CD14-positive monocyte (primary cell): ENCODE measurements at regions not wholly inside any gene's neighbourhood (a gene's known extent, or its start where the extent isn't known, plus 50 kb on each side); places are given as distances from the start of the nearest gene placed in this dataset.

Experiments
- DNase-seq, 3 donors: peaks; one replicate each; pipeline ENCODE4 v3.0.0-alpha.2; 2011 to 2022
- H2AFZ ChIP-seq: 2 replicates; pipeline ENCODE4 v1.6.0; 2012; ENCODE audit warnings: mild to moderate bottlenecking, low read depth, low read length, inconsistent platforms; ENCODE audit not compliant: insufficient read depth, poor library complexity, severe bottlenecking
- H3K27ac ChIP-seq, 2 donors: 1 replicate in 1 of 2; 2 replicates in 1 of 2; pipeline ENCODE4 v1.5.1; 2012 to 2013; ENCODE audit warnings: low read length in 2 of 2, control low read depth in 1 of 2, inconsistent platforms in 1 of 2, low read depth in 1 of 2, mild to moderate bottlenecking in 1 of 2
- H3K27me3 ChIP-seq, 2 donors: one replicate each; pipeline versions ENCODE4 v1.6.0 to v1.6.1; 2011 to 2013; ENCODE audit warnings: low read length in 2 of 2; ENCODE audit not compliant: control insufficient read depth in 2 of 2, insufficient read depth in 2 of 2
- H3K36me3 ChIP-seq, 2 donors: replicated peaks in 1 of 2; 1 replicate in 1 of 2; 2 replicates in 1 of 2; pipeline versions ENCODE4 v1.5.1 to v1.6.1; 2012 to 2013; ENCODE audit warnings: low read length in 2 of 2, control low read depth in 1 of 2, inconsistent platforms in 1 of 2, mild to moderate bottlenecking in 1 of 2; ENCODE audit not compliant: insufficient read depth in 2 of 2, control insufficient read depth in 1 of 2
- H3K4me1 ChIP-seq, 2 donors: 1 replicate in 1 of 2; 2 replicates in 1 of 2; pipeline versions ENCODE4 v1.5.1 to v1.6.1; 2012 to 2013; ENCODE audit warnings: low read length in 2 of 2, control low read depth in 1 of 2, inconsistent platforms in 1 of 2, mild to moderate bottlenecking in 1 of 2, moderate library complexity in 1 of 2; ENCODE audit not compliant: insufficient read depth in 2 of 2, control insufficient read depth in 1 of 2
- H3K4me2 ChIP-seq: replicated peaks from 2 replicates; pipeline ENCODE3; 2012; ENCODE audit warnings: low read length, moderate library complexity, mild to moderate bottlenecking; ENCODE audit not compliant: poor library complexity, severe bottlenecking; ENCODE audit errors: extremely low read depth
- H3K4me3 ChIP-seq, 3 experiments: fragments of 200-600 bp in 1 of 3; sonication (generic) in 1 of 3; replicated peaks in 1 of 3; 1 replicate in 2 of 3; 2 replicates in 1 of 3; pipeline ENCODE4 v1.5.1; 2011 to 2013; ENCODE audit warnings: low read length in 3 of 3, mild to moderate bottlenecking in 3 of 3, control low read depth in 2 of 3, low read depth in 2 of 3, inconsistent platforms in 1 of 3, moderate library complexity in 1 of 3
- H3K79me2 ChIP-seq: 2 replicates; pipeline ENCODE4 v1.6.0; 2012; ENCODE audit warnings: mild to moderate bottlenecking, control low read depth, inconsistent platforms, low read length, moderate library complexity; ENCODE audit not compliant: insufficient read depth
- H3K9ac ChIP-seq: 2 replicates; pipeline ENCODE4 v1.6.0; 2017; ENCODE audit warnings: low read length, mild to moderate bottlenecking; ENCODE audit not compliant: insufficient read depth, poor library complexity, severe bottlenecking
- H3K9me3 ChIP-seq, 2 donors: replicated peaks in 1 of 2; 1 replicate in 1 of 2; 2 replicates in 1 of 2; pipeline versions ENCODE4 v1.5.1 to v1.6.1; 2012 to 2013; ENCODE audit warnings: low read length in 2 of 2, control low read depth in 1 of 2; ENCODE audit not compliant: control insufficient read depth in 1 of 2, insufficient read depth in 1 of 2
- H4K20me1 ChIP-seq: 2 replicates; pipeline ENCODE4 v1.6.0; 2012; ENCODE audit warnings: mild to moderate bottlenecking, low read length, control low read depth, moderate library complexity; ENCODE audit not compliant: insufficient read depth
- H3K27ac Mint-ChIP-seq, 7 donors: one replicate each; pipeline ENCODE4 v1.8.0; 2020; ENCODE audit warnings: mild to moderate bottlenecking in 7 of 7, mixed read lengths in 7 of 7, moderate library complexity in 6 of 7, inconsistent platforms in 2 of 7
- H3K27me3 Mint-ChIP-seq, 3 donors: one replicate each; pipeline ENCODE4 v1.8.0; 2021 to 2022; ENCODE audit warnings: low read depth in 3 of 3, mild to moderate bottlenecking in 3 of 3, mixed read lengths in 3 of 3, moderate library complexity in 3 of 3, inconsistent platforms in 1 of 3
- H3K36me3 Mint-ChIP-seq, 2 donors: one replicate each; pipeline ENCODE4 v1.8.0; 2020; ENCODE audit warnings: mixed read lengths in 2 of 2, inconsistent platforms in 1 of 2, mild to moderate bottlenecking in 1 of 2
- H3K4me1 Mint-ChIP-seq: one replicate; pipeline ENCODE4 v1.8.0; 2020; ENCODE audit warnings: mild to moderate bottlenecking, mixed read lengths
- H3K4me3 Mint-ChIP-seq, 2 donors: one replicate each; pipeline ENCODE4 v1.8.0; 2020; ENCODE audit warnings: mild to moderate bottlenecking in 2 of 2, mixed read lengths in 2 of 2, moderate library complexity in 1 of 2
- H3K9me3 Mint-ChIP-seq, 7 donors: one replicate each; pipeline ENCODE4 v1.8.0; 2020 to 2022; ENCODE audit warnings: mixed read lengths in 7 of 7, mild to moderate bottlenecking in 6 of 7, moderate library complexity in 6 of 7, inconsistent platforms in 2 of 7
- CTCF ChIP-seq: fragments of 200-600 bp; IDR thresholded peaks from one replicate; pipeline ENCODE4 v1.8.0; 2022; ENCODE audit warnings: antibody characterized with exemption, mild to moderate bottlenecking
- WGBS: methylation state at CpG from one replicate; pipeline ENCODE4 v1.1.5; 2013; ENCODE audit warnings: missing lambda C conversion rate; ENCODE audit not compliant: insufficient coverage; 5-methylcytosine and 5-hydroxymethylcytosine counted together
- intact Hi-C, 2 donors: fragments of 100-400 bp; cut with micrococcal nuclease; formaldehyde crosslinking; loops; one replicate each; pipeline versions ENCODE4 v1.15.0 to v1.15.1; 2023

- H3K27me3 ChIP-seq, result no peaks in the 10 kb centered on the region
- H2AFZ ChIP-seq, result no peak overlapping the region
- H3K4me3 ChIP-seq, result no peak overlapping the region
- no peaks in the 10 kb centered on the region for H4K20me1 ChIP-seq
- DNase-seq, result no peak
- Mint-ChIP-seq H3K9me3 (peaks cover 0 to 3% (median 2%) of the 10 kb centered on the region in 7 donors), H3K4me3 (no peak overlapping the region), H3K4me1 (no peaks in the 10 kb centered on the region), H3K27me3 (no peaks in the 10 kb centered on the region), H3K36me3 (no peaks in the 10 kb centered on the region), H3K27ac (no peak overlapping the region)
- intact Hi-C loops, result no loop called here
- no peaks in the 10 kb centered on the region for H3K4me1 ChIP-seq
- no peaks in the 10 kb centered on the region for H3K9me3 ChIP-seq
- H3K36me3 ChIP-seq, result no peaks in the 10 kb centered on the region
- no peak overlapping the region for H3K9ac ChIP-seq
- TF ChIP-seq CTCF, result no peak
- H3K4me2 ChIP-seq, result no peak overlapping the region
- H3K27ac ChIP-seq, result no peak overlapping the region
- H3K79me2 ChIP-seq, result no peaks in the 10 kb centered on the region
Measured at GRCh38 chr1:189369612-189370011, 1108.1 kb downstream of the BRINP3 start.

GRCh38 chr1:189374816-189375215 lies 1102.8 kb downstream of the BRINP3 start:
- H3K4me2 ChIP-seq, result no peak overlapping the region
- no peaks in the 10 kb centered on the region for H4K20me1 ChIP-seq
- H3K9me3 ChIP-seq, result peaks cover 0 to 5% of the 10 kb centered on the region in 2 donors
- Mint-ChIP-seq H3K27me3 (peaks cover 0 to 2% (median 0%) of the 10 kb centered on the region in 3 donors), H3K4me1 (no peaks in the 10 kb centered on the region), H3K27ac (no peak overlapping the region), H3K36me3 (no peaks in the 10 kb centered on the region), H3K4me3 (no peak overlapping the region), H3K9me3 (peaks cover 0 to 5% (median 2%) of the 10 kb centered on the region in 7 donors)
- no peak overlapping the region for H3K27ac ChIP-seq
- H2AFZ ChIP-seq, result no peak overlapping the region
- intact Hi-C loops, result no loop called here
- no peak for TF ChIP-seq CTCF
- no peak overlapping the region for H3K9ac ChIP-seq
- no peaks in the 10 kb centered on the region for H3K4me1 ChIP-seq
- H3K79me2 ChIP-seq, result no peaks in the 10 kb centered on the region
- no peaks in the 10 kb centered on the region for H3K36me3 ChIP-seq
- no CpG with 5 or more reads among the region's 3 CpGs for WGBS
- H3K4me3 ChIP-seq, result no peak overlapping the region
- no peak for DNase-seq
- H3K27me3 ChIP-seq, result no peaks in the 10 kb centered on the region
